MCF 10A (cell line): ENCODE measurements at regions not wholly inside any gene's neighbourhood (a gene's known extent, or its start where the extent isn't known, plus 50 kb on each side); places are given as distances from the start of the nearest gene placed in this dataset.

ENCODE experiments used
- BruUV-seq: library from RNA; stranded (reverse); fragments of 400-500 nt; replicated peaks from 2 replicates; lab custom pipeline; 2021; lab: Mats Ljungman, UMichigan
- CTCF ChIA-PET: fragments of 300-600 bp; sonication (Branson Sonifier 250); formaldehyde crosslinking; extraction: SDS; loops from one replicate; lab custom pipeline; 2021; ENCODE audit warnings: antibody characterized with exemption, inconsistent platforms; lab: Yijun Ruan, JAX
- POLR2A ChIA-PET: fragments of 300-600, 350-650 bp; sonication (Branson Sonifier 250); formaldehyde crosslinking; extraction: SDS; loops from one replicate; lab custom pipeline; 2020; ENCODE audit warnings: antibody characterized with exemption, inconsistent platforms; lab: Yijun Ruan, JAX
- DNase-seq: peaks from one replicate; pipeline ENCODE4 v3.0.0-alpha.2; 2018; ENCODE audit not compliant: unreplicated experiment
- H3K27ac Mint-ChIP-seq: one replicate; pipeline ENCODE4 v1.8.0; 2022; ENCODE audit warnings: mild to moderate bottlenecking, low read depth, mixed read lengths; ENCODE audit not compliant: unreplicated experiment
- H3K27me3 Mint-ChIP-seq: one replicate; pipeline ENCODE4 v1.8.0; 2022; ENCODE audit warnings: mixed read lengths; ENCODE audit not compliant: insufficient read depth, unreplicated experiment
- H3K36me3 Mint-ChIP-seq: one replicate; pipeline ENCODE4 v1.8.0; 2022; ENCODE audit warnings: mild to moderate bottlenecking, moderate library complexity, mixed read lengths; ENCODE audit not compliant: insufficient read depth, unreplicated experiment
- H3K4me1 Mint-ChIP-seq: one replicate; pipeline ENCODE4 v1.8.0; 2022; ENCODE audit warnings: mixed read lengths; ENCODE audit not compliant: insufficient read depth, unreplicated experiment
- H3K4me3 Mint-ChIP-seq: one replicate; pipeline ENCODE4 v1.8.0; 2022; ENCODE audit warnings: mild to moderate bottlenecking, moderate library complexity, mixed read lengths; ENCODE audit not compliant: unreplicated experiment
- H3K9me3 Mint-ChIP-seq: one replicate; pipeline ENCODE4 v1.8.0; 2022; ENCODE audit warnings: mixed read lengths; ENCODE audit not compliant: unreplicated experiment
- intact Hi-C: fragments of 100-400 bp; cut with micrococcal nuclease; formaldehyde crosslinking; loops from 2 replicates; pipeline ENCODE4 v1.14.1; 2022
- TF ChIP-seq, protein P1 (sequence below): fragments of 200-600 bp; IDR thresholded peaks from one replicate; pipeline ENCODE4 v1.8.0; 2022; ENCODE audit warnings: antibody characterized with exemption, mild to moderate bottlenecking; ENCODE audit not compliant: unreplicated experiment

DNA sequence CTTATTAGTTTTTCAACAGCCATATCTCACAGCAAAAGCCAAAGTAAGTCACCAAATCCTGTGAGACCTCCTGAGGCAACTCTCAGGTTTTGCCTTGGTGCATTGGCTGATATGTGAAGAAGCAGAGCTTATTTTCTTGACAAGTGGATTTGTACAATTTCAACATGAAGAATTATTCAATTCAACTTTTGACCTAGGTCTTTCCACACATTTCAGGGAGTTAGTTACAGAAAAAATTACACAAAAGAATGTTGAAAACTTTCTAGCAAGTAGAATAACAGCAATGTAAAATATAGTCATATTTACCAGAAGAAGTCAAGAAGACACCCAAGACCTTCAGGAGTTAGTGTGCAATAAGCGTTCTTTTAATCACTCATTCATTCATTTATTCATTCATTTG, 62.4 kb upstream of the ADRB2 start:
- ChIA-PET CTCF (interaction anchor here (0.7 to 2.1 kb wide), 5 partner anchors 13 to 351 kb away, joined by 3 to 14 read pairs (median 3); no protein-coding TSS in a partner anchor), POLR2A (no interaction called here)
- intact Hi-C loops = no loop called here
- Mint-ChIP-seq H3K36me3 (no peaks in the 10 kb centered on the region), H3K27me3 (no peaks in the 10 kb centered on the region), H3K9me3 (no peaks in the 10 kb centered on the region), H3K4me3 (no peak overlapping the region), H3K4me1 (no peaks in the 10 kb centered on the region), H3K27ac (no peak overlapping the region)
- DNase-seq = no peak
- no TSS peak for BruUV-seq
- TF ChIP-seq, protein P1, sequence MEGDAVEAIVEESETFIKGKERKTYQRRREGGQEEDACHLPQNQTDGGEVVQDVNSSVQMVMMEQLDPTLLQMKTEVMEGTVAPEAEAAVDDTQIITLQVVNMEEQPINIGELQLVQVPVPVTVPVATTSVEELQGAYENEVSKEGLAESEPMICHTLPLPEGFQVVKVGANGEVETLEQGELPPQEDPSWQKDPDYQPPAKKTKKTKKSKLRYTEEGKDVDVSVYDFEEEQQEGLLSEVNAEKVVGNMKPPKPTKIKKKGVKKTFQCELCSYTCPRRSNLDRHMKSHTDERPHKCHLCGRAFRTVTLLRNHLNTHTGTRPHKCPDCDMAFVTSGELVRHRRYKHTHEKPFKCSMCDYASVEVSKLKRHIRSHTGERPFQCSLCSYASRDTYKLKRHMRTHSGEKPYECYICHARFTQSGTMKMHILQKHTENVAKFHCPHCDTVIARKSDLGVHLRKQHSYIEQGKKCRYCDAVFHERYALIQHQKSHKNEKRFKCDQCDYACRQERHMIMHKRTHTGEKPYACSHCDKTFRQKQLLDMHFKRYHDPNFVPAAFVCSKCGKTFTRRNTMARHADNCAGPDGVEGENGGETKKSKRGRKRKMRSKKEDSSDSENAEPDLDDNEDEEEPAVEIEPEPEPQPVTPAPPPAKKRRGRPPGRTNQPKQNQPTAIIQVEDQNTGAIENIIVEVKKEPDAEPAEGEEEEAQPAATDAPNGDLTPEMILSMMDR = no peak

DNA sequence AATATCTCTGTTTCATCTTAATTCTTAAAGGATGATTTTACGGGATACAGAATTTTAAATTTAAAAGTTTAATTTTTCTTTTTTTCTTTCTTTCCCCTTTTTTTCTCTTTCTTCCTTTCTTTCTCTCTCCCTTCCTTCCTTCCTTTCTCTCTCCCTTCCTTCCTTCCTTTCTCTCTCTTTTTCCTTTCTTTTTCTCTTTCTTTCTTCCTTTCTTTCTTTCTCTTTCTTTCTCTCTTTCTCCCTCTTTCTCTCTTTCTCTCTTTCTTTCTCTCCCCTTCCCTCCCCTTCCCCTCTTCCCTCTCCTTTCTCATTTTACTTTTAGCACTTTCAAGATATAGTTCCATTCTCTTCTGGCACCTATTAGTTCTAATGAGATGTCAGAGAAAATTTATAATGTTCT, 61.4 kb upstream of the ADRB2 start:
- CTCF ChIA-PET = interaction anchor here (1.0 to 2.1 kb wide), 2 partner anchors 12 to 24 kb away, joined by 3 to 14 read pairs; no protein-coding TSS in a partner anchor
- POLR2A ChIA-PET = no interaction called here
- BruUV-seq = no TSS peak

DNA sequence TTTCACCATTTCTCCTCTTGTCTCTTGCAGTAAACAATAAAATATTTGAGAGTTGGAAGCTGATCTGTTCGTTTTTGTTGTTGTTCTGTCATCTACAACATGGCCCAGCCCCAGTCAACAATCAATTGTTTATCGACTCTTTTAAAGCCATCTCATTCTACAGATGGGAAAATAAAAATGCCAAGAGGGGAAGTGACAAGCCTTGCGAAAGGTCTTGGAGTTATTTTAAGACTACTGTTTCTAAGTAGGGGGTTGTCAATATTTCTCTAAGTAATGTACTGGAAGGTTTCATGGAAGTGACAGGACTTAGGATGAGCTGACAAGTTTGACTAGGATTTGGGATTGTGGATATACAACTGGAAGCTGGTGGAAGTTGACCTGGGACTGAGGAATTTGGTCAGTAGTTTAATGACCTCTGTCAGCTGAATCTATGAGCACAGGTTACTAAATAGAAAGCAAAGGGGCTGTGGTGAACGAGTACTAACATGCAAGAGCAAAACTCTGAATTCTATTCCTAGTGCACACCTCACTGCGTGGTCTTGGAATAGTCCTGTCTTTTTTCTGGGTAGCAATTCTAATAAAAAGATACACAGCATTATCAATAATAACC, 57.5 kb upstream of the ADRB2 start:
- Mint-ChIP-seq H3K27me3 (no peaks in the 10 kb centered on the region), H3K36me3 (no peaks in the 10 kb centered on the region), H3K4me3 (no peak overlapping the region), H3K4me1 (no peaks in the 10 kb centered on the region), H3K27ac (no peak overlapping the region), H3K9me3 (no peaks in the 10 kb centered on the region)
- TF ChIP-seq, protein P1 = no peak
- no TSS peak for BruUV-seq
- intact Hi-C loops = no loop called here
- POLR2A ChIA-PET = no interaction called here
- CTCF ChIA-PET = interaction anchor here (0.7 to 1.5 kb wide), 3 partner anchors 10 to 67 kb away, joined by 3 to 7 read pairs (median 3); no protein-coding TSS in a partner anchor
- DNase-seq = no peak

More for the DNA sequence above, 61.4 kb upstream of the ADRB2 start:
- Mint-ChIP-seq H3K27ac (no peak overlapping the region), H3K4me1 (no peaks in the 10 kb centered on the region), H3K36me3 (no peaks in the 10 kb centered on the region), H3K4me3 (no peak overlapping the region), H3K27me3 (no peaks in the 10 kb centered on the region), H3K9me3 (no peaks in the 10 kb centered on the region)
- intact Hi-C loops = no loop called here
- DNase-seq = no peak
- TF ChIP-seq, protein P1 = no peak

DNA sequence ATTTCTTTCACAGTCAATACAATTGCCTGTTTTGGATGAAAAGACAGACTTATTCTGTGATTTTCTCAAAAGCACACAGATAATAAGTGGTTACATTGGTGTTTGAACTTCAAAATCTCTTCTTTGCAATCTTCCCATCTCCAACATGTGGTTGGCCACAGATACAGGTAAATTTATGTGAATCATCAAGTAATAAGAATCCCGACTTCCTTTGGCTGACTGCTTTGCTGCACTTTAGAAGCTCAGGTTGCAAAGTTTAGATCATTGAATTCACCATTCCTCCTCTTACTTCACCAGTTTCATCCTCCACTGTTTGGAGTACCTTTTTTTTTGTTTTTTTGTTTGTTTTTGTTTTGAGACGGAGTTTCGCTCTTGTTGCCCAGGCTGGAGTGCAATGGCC, 56.5 kb upstream of the ADRB2 start:
- H3K27me3 Mint-ChIP-seq = no peaks in the 10 kb centered on the region
- CTCF ChIA-PET = interaction anchor here (1.2 to 1.6 kb wide), 3 partner anchors 9 to 11 kb away, joined by 3 to 7 read pairs (median 4); no protein-coding TSS in a partner anchor
- DNase-seq = no peak
- H3K36me3 Mint-ChIP-seq = no peaks in the 10 kb centered on the region
- intact Hi-C loops = no loop called here
- H3K4me1 Mint-ChIP-seq = no peaks in the 10 kb centered on the region
- H3K27ac Mint-ChIP-seq = no peak overlapping the region
- TF ChIP-seq, protein P1 = no peak
- BruUV-seq = no TSS peak
- H3K4me3 Mint-ChIP-seq = no peak overlapping the region
- POLR2A ChIA-PET = no interaction called here
- no peaks in the 10 kb centered on the region for H3K9me3 Mint-ChIP-seq
